HTR-8/SVneo (cell line): ENCODE measurements at regions not wholly inside any gene's neighbourhood (a gene's known extent, or its start where the extent isn't known, plus 50 kb on each side); places are given as distances from the start of the nearest gene placed in this dataset.

Experiments
- DNase-seq: peaks from one replicate; pipeline ENCODE4 v3.0.0; 2011; ENCODE audit warnings: low spot score, mixed read lengths; ENCODE audit not compliant: insufficient read length
- FAIRE-seq: peaks from 2 replicates; lab custom pipeline; 2011; peaks lifted over from hg19 to GRCh38; lab: Jason Lieb, UNC

GRCh38 chr13:33891196-33891742 is 73.3 kb downstream of the RFC3 start:
- FAIRE-seq (no peak), DNase-seq (no peak)

GRCh38 chr13:33893559-33893958 is 75.6 kb downstream of the RFC3 start:
- no peak for DNase-seq
- no peak for FAIRE-seq

GRCh38 chr13:33904431-33904830 is 86.5 kb downstream of the RFC3 start:
- no peak for FAIRE-seq

GRCh38 chr13:33908116-33908515 is 90.2 kb downstream of the RFC3 start:
- FAIRE-seq: no peak

More at GRCh38 chr13:33904431-33904830, 86.5 kb downstream of the RFC3 start:
- no peak for DNase-seq

GRCh38 chr13:33910255-33910654 is 92.3 kb downstream of the RFC3 start:
- DNase-seq: no peak
- no peak for FAIRE-seq

More at GRCh38 chr13:33908116-33908515, 90.2 kb downstream of the RFC3 start:
- DNase-seq: no peak

- no peak for DNase-seq
- FAIRE-seq: no peak
Measured at GRCh38 chr13:33911521-33911920, 93.6 kb downstream of the RFC3 start.

- DNase-seq (no peak), FAIRE-seq (no peak)
Measured at GRCh38 chr13:33913829-33914228, 95.9 kb downstream of the RFC3 start.

- no peak for DNase-seq
- no peak for FAIRE-seq
Measured at GRCh38 chr13:33917190-33917589, 99.2 kb downstream of the RFC3 start.

- FAIRE-seq: no peak
- DNase-seq: peak; percentile 20
Measured at GRCh38 chr13:33918199-33918932, 100.4 kb downstream of the RFC3 start.

- DNase-seq: no peak
- no peak for FAIRE-seq
Measured at GRCh38 chr13:33919120-33919519, 101.2 kb downstream of the RFC3 start.

- FAIRE-seq: no peak
Measured at GRCh38 chr13:33925563-33925962, 107.6 kb downstream of the RFC3 start.

GRCh38 chr13:33927315-33927714 is 109.4 kb downstream of the RFC3 start:
- DNase-seq (no peak), FAIRE-seq (no peak)

More at GRCh38 chr13:33925563-33925962, 107.6 kb downstream of the RFC3 start:
- DNase-seq: no peak

- FAIRE-seq: no peak
Measured at GRCh38 chr13:33931397-33932311, 113.7 kb downstream of the RFC3 start.

GRCh38 chr13:33932769-33933406 is 114.9 kb downstream of the RFC3 start:
- no peak for FAIRE-seq
- DNase-seq: no peak

More at GRCh38 chr13:33931397-33932311, 113.7 kb downstream of the RFC3 start:
- no peak for DNase-seq

- DNase-seq: no peak
- FAIRE-seq: no peak
Measured at GRCh38 chr13:33933810-33934209, 115.9 kb downstream of the RFC3 start.

GRCh38 chr13:33934343-33934742 is 116.4 kb downstream of the RFC3 start:
- no peak for FAIRE-seq
- DNase-seq: no peak

- FAIRE-seq (no peak), DNase-seq (no peak)
Measured at GRCh38 chr13:33934951-33935371, 117.0 kb downstream of the RFC3 start.

- DNase-seq (no peak), FAIRE-seq (no peak)
Measured at GRCh38 chr13:33935969-33936368, 118.0 kb downstream of the RFC3 start.

GRCh38 chr13:33937373-33938098 is 119.6 kb downstream of the RFC3 start:
- no peak for FAIRE-seq
- no peak for DNase-seq

- DNase-seq (no peak), FAIRE-seq (no peak)
Measured at GRCh38 chr13:33940256-33940655, 122.3 kb downstream of the RFC3 start.
